ENCODE measurements at regions not wholly inside any gene's neighbourhood (a gene's known extent, or its start where the extent isn't known, plus 50 kb on each side); places are given as distances from the start of the nearest gene placed in this dataset.

GRCh38 chr1:24256687-24257086 lies 62.5 kb upstream of the GRHL3 start (continued):
- TF ChIP-seq KLF10 (tag by site-specific recombination; IDR thresholded peaks at IDR 0.05) (no peak), ZBTB7A (tag by site-specific recombination; IDR thresholded peaks at IDR 0.05; ENCODE audit: low read depth) (no peak), ZNF549 (tag by site-specific recombination; IDR thresholded peaks at IDR 0.05) (no peak), ZNF670 (tag by site-specific recombination; IDR thresholded peaks at IDR 0.05; ENCODE audit: low read depth) (no peak), OSR2 (tag by site-specific recombination; IDR thresholded peaks at IDR 0.05) (no peak), ZNF366 (tag by site-specific recombination; conservative IDR thresholded peaks at IDR 0.05) (no peak), ZNF211 (tag by site-specific recombination; IDR thresholded peaks at IDR 0.05; ENCODE audit: low read depth) (no peak), EGR2 (tag by site-specific recombination; IDR thresholded peaks at IDR 0.05; ENCODE audit: low read depth) (no peak)

DNA sequence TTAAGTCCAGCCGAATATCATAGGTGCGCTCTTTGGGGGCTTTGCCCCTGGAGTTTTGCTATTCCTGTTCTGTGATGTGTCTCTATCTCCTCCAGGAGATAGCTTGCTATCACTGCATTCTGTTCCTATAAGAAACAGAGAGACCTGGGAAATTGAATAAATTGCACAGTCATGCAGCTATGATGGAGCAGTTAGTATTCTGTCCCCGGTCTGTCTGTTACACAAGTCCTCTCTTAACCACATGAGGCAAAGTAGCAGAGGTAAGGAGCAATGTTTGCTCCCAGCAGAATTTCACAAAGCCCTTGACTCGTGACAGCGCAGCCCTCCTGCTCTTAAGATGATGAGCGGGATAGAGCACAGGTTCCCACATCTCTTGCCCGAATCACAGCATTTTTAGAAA lies 63.9 kb upstream of the GRHL3 start:
- H3K27ac ChIP-seq (ENCODE audit: extremely low read depth, low read depth, low read length) = no peak overlapping the region
- TF ChIP-seq INSM2 (tag by site-specific recombination; IDR thresholded peaks at IDR 0.05) (no peak), ZNF658 (tag by site-specific recombination; IDR thresholded peaks at IDR 0.05) (no peak), ZNF670 (tag by site-specific recombination; IDR thresholded peaks at IDR 0.05; ENCODE audit: low read depth) (no peak), ZNF146 (tag by site-specific recombination; IDR thresholded peaks at IDR 0.05) (no peak), ZNF580 (tag by site-specific recombination; IDR thresholded peaks at IDR 0.05) (no peak), ZFHX2 (tag by site-specific recombination; conservative IDR thresholded peaks at IDR 0.05) (no peak), KLF8 (tag by site-specific recombination; IDR thresholded peaks at IDR 0.05) (no peak), ZNF777 (tag by site-specific recombination; IDR thresholded peaks at IDR 0.05; ENCODE audit: borderline replicate concordance) (no peak), KLF7 (tag by site-specific recombination; IDR thresholded peaks at IDR 0.05; ENCODE audit: borderline replicate concordance) (no peak), ZNF202 (tag by site-specific recombination; IDR thresholded peaks at IDR 0.05; ENCODE audit: borderline replicate concordance) (no peak), ZNF549 (tag by site-specific recombination; IDR thresholded peaks at IDR 0.05) (no peak), ZNF214 (tag by site-specific recombination; IDR thresholded peaks at IDR 0.05; ENCODE audit: borderline replicate concordance) (no peak), ZNF660 (tag by site-specific recombination; IDR thresholded peaks at IDR 0.05) (no peak)
- TF ChIP-seq, protein P1, sequence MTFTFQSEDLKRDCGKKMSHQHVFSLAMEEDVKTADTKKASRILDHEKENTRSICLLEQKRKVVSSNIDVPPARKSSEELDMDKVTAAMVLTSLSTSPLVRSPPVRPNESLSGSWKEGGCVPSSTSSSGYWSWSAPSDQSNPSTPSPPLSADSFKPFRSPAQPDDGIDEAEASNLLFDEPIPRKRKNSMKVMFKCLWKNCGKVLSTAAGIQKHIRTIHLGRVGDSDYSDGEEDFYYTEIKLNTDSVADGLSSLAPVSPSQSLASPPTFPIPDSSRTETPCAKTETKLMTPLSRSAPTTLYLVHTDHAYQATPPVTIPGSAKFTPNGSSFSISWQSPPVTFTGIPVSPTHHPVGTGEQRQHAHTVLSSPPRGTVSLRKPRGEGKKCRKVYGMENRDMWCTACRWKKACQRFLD (tag by site-specific recombination; IDR thresholded peaks at IDR 0.05) = no peak
- POLR2A ChIA-PET = no interaction called here
- no peak overlapping the region for H3K4me3 ChIP-seq (ENCODE audit: low read depth, low read length)
- CTCF ChIA-PET = interaction anchor here (0.7 to 1.5 kb wide), 2 partner anchors 53 to 286 kb away, joined by 3 to 4 read pairs; no protein-coding TSS in a partner anchor
- no peaks in the 10 kb centered on the region for H3K36me3 ChIP-seq (ENCODE audit: control insufficient read depth in 2 of 2, insufficient read depth in 1 of 2, low read length in 2 of 2)
- H3K4me1 ChIP-seq (ENCODE audit: control insufficient read depth, insufficient read depth, low read length) = no peaks in the 10 kb centered on the region
- H3K9me3 ChIP-seq (ENCODE audit: control insufficient read depth, insufficient read depth, low read depth, low read length) = no peaks in the 10 kb centered on the region

DNA sequence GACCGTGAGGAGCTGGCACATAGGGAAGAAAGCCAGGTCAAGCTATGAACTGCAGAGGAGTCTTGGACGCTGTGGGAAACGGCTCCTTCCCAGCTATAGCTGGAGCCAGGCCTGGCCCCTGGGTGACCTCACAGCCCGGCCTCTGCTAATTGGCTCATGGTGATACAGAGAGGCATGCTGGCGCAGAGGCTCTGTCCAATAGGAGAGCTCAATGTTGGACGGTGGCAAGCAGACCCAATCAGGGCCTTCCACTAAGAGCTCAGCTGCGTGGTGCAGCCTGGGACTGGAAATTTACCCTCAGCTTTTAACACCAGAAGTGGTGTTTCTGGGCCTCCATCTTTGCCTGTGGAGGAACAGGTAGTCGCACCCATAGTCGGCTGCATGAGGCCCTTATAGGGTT lies 64.4 kb upstream of the GRHL3 start:
- no peak overlapping the region for H3K4me3 ChIP-seq (ENCODE audit: low read depth, low read length)
- H3K4me1 ChIP-seq (ENCODE audit: control insufficient read depth, insufficient read depth, low read length) = no peaks in the 10 kb centered on the region
- ChIA-PET POLR2A (no interaction called here), CTCF (interaction anchor here (0.5 to 1.5 kb wide), 3 partner anchors 37 to 286 kb away, joined by 3 to 4 read pairs (median 3); no protein-coding TSS in a partner anchor)
- TF ChIP-seq ZNF791 (tag by site-specific recombination; IDR thresholded peaks at IDR 0.05) (no peak), KLF9 (tag by site-specific recombination; IDR thresholded peaks at IDR 0.05; ENCODE audit: low read depth) (no peak), ZNF391 (tag by site-specific recombination; IDR thresholded peaks at IDR 0.05; ENCODE audit: borderline replicate concordance, low read depth) (no peak), ZNF518A (tag by site-specific recombination; conservative IDR thresholded peaks at IDR 0.05; ENCODE audit: low read depth) (no peak), REPIN1 (tag by site-specific recombination; IDR thresholded peaks at IDR 0.05; ENCODE audit: low read depth) (no peak), KLF8 (tag by site-specific recombination; IDR thresholded peaks at IDR 0.05) (no peak)
- TF ChIP-seq, protein P2, sequence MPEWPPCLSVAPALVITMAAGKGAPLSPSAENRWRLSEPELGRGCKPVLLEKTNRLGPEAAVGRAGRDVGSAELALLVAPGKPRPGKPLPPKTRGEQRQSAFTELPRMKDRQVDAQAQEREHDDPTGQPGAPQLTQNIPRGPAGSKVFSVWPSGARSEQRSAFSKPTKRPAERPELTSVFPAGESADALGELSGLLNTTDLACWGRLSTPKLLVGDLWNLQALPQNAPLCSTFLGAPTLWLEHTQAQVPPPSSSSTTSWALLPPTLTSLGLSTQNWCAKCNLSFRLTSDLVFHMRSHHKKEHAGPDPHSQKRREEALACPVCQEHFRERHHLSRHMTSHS (tag by site-specific recombination; IDR thresholded peaks at IDR 0.05) = no peak
- H3K27ac ChIP-seq (ENCODE audit: extremely low read depth, low read depth, low read length) = no peak overlapping the region
- no peaks in the 10 kb centered on the region for H3K9me3 ChIP-seq (ENCODE audit: control insufficient read depth, insufficient read depth, low read depth, low read length)
- H3K36me3 ChIP-seq (ENCODE audit: control insufficient read depth in 2 of 2, insufficient read depth in 1 of 2, low read length in 2 of 2) = no peaks in the 10 kb centered on the region

Data from HEK293 (cell line).